C4-2B (cell line): ENCODE measurements at regions not wholly inside any gene's neighbourhood (a gene's known extent, or its start where the extent isn't known, plus 50 kb on each side); places are given as distances from the start of the nearest gene placed in this dataset.

Source experiments
- ZFX ChIP-seq: fragments of 450-650 bp; IDR thresholded peaks from 2 replicates; pipeline ENCODE4 v1.6.1; 2017
- TF ChIP-seq, protein P1 (sequence below): fragments of 450-650 bp; conservative IDR thresholded peaks from 2 replicates; pipeline ENCODE4 v1.5.1; 2017; ENCODE audit warnings: mild to moderate bottlenecking

DNA sequence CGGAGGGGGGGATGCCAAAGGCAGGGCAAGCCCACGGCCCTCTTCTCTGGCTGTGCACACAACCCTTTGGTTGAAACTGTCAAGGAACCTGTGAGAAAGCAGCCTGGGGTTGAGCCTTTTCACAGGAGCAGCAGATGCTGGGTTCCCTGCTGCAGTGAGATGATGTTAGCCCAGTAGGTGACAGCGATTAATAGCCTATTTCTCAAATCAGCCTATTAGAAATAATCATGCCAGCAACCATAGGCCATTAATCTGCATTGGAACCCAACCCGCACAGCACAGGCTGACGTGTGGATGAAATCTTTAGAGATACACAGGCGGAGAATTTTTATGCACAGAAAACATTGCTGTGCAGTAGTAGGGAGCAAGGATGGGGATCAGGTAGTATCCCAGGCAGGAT lies 637.5 kb downstream of the AJAP1 start:
- TF ChIP-seq, protein P1, sequence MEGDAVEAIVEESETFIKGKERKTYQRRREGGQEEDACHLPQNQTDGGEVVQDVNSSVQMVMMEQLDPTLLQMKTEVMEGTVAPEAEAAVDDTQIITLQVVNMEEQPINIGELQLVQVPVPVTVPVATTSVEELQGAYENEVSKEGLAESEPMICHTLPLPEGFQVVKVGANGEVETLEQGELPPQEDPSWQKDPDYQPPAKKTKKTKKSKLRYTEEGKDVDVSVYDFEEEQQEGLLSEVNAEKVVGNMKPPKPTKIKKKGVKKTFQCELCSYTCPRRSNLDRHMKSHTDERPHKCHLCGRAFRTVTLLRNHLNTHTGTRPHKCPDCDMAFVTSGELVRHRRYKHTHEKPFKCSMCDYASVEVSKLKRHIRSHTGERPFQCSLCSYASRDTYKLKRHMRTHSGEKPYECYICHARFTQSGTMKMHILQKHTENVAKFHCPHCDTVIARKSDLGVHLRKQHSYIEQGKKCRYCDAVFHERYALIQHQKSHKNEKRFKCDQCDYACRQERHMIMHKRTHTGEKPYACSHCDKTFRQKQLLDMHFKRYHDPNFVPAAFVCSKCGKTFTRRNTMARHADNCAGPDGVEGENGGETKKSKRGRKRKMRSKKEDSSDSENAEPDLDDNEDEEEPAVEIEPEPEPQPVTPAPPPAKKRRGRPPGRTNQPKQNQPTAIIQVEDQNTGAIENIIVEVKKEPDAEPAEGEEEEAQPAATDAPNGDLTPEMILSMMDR: no peak
- no peak for TF ChIP-seq ZFX
